Retina (tissue), 1 donor: ENCODE measurements at regions not wholly inside any gene's neighbourhood (a gene's known extent, or its start where the extent isn't known, plus 50 kb on each side); places are given as distances from the start of the nearest gene placed in this dataset.

ENCODE experiments used
- DNase-seq: peaks from one replicate; pipeline ENCODE4 v3.0.0-alpha.2; 2016

- no peak for DNase-seq
Measured at GRCh38 chr2:22810602-22811001, 574.4 kb upstream of the KLHL29 start.

GRCh38 chr2:22812065-22812680, 572.8 kb upstream of the KLHL29 start:
- DNase-seq = no peak

- no peak for DNase-seq
Measured at GRCh38 chr2:22817197-22817596, 567.8 kb upstream of the KLHL29 start.

GRCh38 chr2:22821458-22821857, 563.5 kb upstream of the KLHL29 start:
- no peak for DNase-seq

GRCh38 chr2:22822835-22823234, 562.1 kb upstream of the KLHL29 start:
- DNase-seq = no peak

GRCh38 chr2:22824618-22825017, 560.4 kb upstream of the KLHL29 start:
- DNase-seq = peak; percentile 33

GRCh38 chr2:22826703-22827102, 558.3 kb upstream of the KLHL29 start:
- DNase-seq = no peak

GRCh38 chr2:22829791-22830190, 555.2 kb upstream of the KLHL29 start:
- DNase-seq = no peak

- no peak for DNase-seq
Measured at GRCh38 chr2:22832196-22832595, 552.8 kb upstream of the KLHL29 start.

GRCh38 chr2:22838461-22838860, 546.5 kb upstream of the KLHL29 start:
- DNase-seq = no peak

GRCh38 chr2:22842205-22842869, 542.6 kb upstream of the KLHL29 start:
- DNase-seq = no peak

- DNase-seq = no peak
Measured at GRCh38 chr2:22843919-22844537, 541.0 kb upstream of the KLHL29 start.

- DNase-seq = no peak
Measured at GRCh38 chr2:22850310-22850709, 534.7 kb upstream of the KLHL29 start.

GRCh38 chr2:22854588-22854987, 530.4 kb upstream of the KLHL29 start:
- no peak for DNase-seq

- DNase-seq = peak; percentile 10
Measured at GRCh38 chr2:22855081-22855480, 529.9 kb upstream of the KLHL29 start.

- peak; percentile 56 for DNase-seq
Measured at GRCh38 chr2:22855761-22856184, 529.2 kb upstream of the KLHL29 start.

- DNase-seq = no peak
Measured at GRCh38 chr2:22867973-22868372, 517.0 kb upstream of the KLHL29 start.

GRCh38 chr2:22878121-22878520, 506.9 kb upstream of the KLHL29 start:
- no peak for DNase-seq

- no peak for DNase-seq
Measured at GRCh38 chr2:22879009-22879863, 505.7 kb upstream of the KLHL29 start.

GRCh38 chr2:22880161-22880560, 504.8 kb upstream of the KLHL29 start:
- no peak for DNase-seq

GRCh38 chr2:22882011-22882410, 503.0 kb upstream of the KLHL29 start:
- no peak for DNase-seq

GRCh38 chr2:22882643-22883042, 502.3 kb upstream of the KLHL29 start:
- DNase-seq = no peak

- no peak for DNase-seq
Measured at GRCh38 chr2:22883054-22883453, 501.9 kb upstream of the KLHL29 start.
